Stimulated activated CD8-positive, alpha-beta memory T cell treated with anti-CD3 and anti-CD28 coated beads, Interleukin-4, amount 100 ng/mL, for 48 hours (primary cell): ENCODE measurements at regions not wholly inside any gene's neighbourhood (a gene's known extent, or its start where the extent isn't known, plus 50 kb on each side); places are given as distances from the start of the nearest gene placed in this dataset.
A peak's percentile ranks its signal among the peaks of the same experiment; 100 is the strongest.
"Not testable (repeated sequence)": the region's sequence is repeated elsewhere in the genome, so short reads cannot be mapped to it uniquely, and the experiment has no call there.

ENCODE experiments used
- DNase-seq: peaks from one replicate; pipeline ENCODE4 v3.0.0-alpha.2; 2020

DNA sequence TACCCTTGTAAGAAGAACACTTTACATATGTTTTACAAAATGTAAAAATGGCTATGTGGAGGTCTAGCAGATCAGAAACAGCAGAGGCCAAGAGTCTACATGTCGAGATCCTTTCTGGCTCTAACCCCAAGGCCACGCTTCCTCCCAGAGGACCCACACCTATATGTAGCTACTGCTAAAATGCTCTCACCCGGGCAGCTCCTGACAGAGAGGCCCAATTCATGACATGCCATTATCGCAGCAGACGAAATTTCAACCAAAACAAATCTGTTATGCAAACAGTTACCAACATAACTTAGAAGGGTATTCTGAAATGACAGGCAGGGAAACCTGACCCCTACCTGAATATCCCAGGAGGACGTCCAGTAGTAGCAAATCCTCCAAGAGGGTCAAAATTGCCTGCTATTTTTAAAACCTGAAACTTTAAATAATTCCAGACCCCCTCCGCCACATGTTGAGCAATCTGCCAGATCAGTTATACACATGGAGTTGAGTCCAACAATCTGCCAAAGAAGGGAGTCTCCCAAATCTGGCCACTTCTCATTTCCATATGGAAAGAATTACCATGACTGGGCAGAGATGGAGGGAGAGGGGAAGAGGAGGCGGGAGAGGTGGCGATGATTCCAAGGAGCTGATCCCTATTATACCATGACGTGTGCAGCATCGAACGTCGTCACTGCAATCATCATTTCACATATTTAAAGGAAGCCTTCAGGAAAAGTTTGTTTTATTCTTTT is 192.9 kb upstream of the TBL1X start:
- DNase-seq: no peak

DNA sequence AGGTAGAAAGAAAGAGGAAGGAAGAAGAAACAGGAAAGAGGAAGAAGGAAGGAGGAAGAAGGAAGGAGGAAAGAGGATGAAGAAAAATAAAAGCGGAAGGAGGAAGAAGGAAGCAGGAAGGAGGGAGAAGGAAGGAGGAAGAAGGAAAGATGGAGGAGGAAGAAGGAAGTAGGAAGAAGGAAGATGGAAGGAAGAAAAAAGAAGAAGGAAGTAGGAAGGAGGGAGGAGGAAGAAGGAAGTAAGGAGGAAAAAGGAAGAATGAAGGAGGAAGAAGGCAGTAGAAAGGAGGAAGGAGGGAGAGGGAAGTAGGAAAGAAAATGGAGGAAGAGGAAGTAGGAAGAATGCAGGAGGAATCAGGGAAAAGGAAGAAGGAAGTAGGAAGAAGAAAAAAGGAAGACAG is 191.1 kb upstream of the TBL1X start:
- DNase-seq: no peak

DNA sequence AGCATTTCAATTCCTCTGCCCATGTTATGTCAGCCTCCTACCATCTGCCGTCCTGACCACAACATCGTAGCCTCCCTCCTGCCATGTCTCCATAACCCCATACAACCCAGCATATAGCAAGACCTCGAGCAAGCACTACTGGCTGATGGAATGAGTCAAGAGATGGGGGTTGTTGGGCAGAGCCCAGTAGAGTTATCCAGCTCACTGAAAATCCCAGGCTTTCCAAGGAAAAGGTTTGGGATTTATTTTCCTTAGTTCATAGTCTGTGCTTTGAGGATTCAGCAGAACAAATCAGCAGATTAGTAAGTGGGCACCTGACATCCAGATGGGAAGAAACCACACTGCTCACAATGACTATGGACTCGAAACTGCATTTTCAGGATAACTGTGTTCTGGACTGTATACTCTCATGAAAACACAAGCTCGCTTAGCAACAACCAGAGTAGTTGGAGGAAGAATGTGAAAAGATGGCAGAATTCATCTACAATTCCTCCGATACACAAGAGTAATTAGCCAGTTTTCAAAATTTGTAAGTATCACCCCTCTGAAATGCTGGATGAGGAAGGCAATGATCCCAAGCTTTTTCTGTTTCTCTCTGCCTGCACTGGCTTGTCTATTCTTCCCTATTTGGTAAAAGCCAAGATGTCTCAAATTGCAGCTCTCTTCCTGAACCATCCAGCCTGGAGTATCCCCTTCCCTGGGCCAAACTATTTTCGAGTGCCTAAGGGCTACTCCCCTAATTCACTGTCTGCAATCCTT is 186.2 kb upstream of the TBL1X start:
- DNase-seq: no peak

DNA sequence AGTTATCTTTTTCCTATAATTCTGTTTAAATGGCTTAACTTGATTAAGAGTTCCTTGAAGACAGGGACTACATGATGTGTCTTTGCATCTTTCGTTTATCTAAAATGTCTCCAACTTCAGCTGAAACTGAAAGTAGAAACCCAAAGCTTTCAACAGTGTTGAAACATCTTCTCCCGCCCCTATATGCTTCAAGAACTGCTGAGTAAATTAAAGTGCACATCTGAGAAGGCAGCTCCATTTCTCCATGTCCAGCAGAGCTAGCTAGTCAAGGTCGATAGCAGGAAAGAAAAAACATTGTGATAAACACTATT is 185.7 kb upstream of the TBL1X start:
- DNase-seq: no peak

DNA sequence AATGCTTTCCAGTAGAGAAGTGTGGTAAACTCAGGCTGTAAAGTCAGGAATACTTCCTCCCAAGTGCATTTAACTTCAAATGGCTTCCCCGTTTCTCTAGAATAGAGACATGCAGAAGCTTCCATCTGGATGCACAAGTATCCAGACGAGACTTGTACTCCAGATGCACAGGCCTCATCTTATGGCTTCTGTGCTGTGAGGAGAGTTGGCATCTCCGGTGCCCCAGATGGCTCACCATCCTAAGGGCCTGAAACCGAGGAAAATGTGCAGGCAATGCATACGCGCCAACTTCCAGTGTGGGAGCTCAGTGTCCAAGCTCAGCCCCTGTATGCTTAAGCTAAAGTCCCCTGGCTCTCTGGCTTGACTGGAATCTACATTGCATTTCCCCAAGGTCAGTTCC is 184.0 kb upstream of the TBL1X start:
- DNase-seq: no peak

DNA sequence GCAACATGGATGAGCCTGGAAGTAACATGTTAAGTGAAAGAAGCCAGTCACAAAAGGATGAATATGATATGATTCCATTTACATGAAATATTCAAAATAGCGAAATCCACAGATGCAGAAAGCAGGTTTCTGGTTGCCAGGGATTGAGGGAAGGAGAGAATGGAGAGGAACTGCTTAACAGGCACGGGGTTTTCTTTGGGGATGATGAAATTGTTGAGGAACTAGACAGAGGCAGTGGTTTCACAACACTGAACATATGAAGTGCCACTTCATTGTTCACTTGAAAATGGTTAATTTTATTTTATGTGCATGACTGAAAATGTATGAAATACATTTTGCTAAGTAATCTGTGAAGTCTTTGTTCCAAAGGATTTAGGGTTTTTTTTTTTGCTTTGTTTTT is 182.5 kb upstream of the TBL1X start:
- DNase-seq: no peak

DNA sequence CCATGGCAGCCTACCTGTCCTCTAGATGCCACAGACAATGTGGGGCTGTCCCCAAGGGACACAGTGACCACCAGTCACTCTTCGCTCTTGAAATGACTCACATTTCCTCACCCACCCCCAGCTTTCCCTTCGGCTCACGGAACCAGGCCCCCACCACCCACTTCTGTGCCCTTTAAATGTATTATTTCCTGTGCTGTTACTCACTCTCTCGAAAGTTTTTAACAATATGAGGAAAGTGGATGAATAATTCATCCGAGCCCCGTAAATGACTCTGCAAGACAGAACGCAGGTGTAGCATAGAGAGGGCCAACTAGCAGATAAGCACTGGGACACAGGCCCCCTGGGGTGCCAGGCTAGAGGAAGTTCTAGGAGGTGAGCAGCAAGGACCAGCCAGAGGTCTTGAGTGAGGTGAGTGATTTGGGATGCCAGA is 179.5 kb upstream of the TBL1X start:
- peak; percentile 63 for DNase-seq

DNA sequence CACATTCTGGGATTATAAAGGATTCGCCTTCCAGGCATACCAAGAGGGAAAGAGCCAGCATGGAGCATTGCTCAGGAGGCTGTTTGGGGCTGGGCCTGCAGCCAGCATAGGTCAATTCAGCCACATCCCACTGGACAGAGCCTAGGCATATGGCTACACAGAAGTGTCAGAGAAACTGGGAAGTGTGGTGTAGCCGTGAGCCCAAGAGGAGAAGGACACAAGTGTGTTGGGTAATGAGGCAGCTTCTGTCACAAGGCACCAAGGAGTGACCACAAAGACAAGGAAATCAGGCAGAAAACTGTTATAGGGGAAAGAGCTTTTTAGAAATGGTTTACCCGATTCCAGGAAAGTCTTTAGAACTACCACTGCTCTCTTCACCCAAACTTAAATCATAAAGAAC is 178.6 kb upstream of the TBL1X start:
- no peak for DNase-seq

DNA sequence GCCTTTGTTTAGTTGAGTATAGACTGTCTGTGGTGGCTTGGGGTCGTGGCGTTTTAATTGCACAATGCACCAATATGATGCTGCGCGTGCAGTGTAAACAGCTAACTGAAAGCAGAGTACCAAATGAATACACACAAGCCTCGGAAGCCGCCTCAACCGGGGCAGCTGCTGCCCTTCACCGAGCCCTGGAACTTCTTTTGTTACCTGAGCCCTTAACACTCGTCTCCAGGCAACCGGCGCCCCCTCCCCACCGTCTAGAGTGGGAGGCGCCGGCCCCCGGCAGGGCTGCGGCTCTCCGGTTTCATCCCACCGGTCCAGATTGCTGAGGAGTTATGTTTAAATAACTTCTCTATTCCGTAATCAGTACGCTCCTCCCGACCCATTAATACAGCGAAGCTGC is 173.2 kb upstream of the TBL1X start:
- DNase-seq: no peak

DNA sequence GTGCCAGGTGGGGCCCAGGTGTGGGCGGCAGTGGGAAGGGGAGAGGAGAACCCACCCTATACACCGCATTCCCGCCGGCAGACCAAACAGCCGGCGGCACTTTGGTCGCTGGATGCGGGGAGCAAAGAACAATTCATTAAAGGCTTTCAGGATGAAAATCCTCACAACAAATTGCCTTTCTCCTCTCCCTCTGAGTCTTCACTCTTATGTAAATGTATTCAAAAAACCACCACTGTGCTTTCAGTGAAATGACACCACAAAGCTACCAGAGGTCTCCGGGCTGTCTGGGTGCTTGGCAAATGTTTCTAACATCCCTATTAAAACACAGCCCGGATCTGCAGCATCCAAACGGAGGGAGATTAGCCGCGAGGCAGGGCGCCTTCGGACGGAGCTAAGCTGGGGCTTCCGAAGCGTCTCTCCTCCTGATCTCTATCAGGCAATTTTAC is 171.8 kb upstream of the TBL1X start:
- no peak for DNase-seq

DNA sequence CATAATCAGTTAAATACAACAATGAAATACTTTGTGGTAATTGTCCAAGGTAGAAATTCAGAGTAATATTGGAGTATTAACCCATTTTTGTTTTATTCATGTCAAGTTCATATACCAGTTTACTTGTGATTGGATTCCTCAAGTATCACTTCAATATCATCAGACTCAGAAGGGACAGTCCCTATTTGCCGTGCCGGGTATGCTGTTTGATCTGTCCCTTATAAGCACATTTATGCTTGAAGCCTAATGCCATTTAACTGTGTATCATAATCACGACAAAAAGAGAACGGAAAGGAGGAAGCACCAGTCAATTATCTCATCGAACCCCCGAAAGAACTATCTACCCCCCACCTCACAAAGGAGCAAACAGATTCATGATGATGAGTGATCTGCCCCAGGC is 171.0 kb upstream of the TBL1X start:
- no peak for DNase-seq

DNA sequence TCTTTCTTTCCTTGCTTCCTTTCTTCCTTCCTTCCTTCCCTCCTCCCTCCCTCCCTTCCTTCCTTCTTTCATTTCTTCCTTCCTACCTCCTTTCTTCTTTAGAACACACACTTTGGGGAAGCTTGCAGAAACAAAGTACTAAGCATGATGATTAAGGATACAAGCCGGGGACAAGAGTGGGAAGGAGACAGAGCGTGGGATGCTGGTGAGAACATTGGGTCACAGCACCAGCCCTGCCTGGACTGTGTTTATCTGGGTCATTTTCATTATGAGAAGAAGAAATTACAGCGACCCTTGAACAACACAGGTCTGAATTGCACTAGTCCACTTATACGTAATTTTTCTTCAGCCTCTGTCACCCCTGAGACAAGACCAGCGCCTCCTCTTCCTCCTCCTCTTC is 169.3 kb upstream of the TBL1X start:
- DNase-seq: no peak

DNA sequence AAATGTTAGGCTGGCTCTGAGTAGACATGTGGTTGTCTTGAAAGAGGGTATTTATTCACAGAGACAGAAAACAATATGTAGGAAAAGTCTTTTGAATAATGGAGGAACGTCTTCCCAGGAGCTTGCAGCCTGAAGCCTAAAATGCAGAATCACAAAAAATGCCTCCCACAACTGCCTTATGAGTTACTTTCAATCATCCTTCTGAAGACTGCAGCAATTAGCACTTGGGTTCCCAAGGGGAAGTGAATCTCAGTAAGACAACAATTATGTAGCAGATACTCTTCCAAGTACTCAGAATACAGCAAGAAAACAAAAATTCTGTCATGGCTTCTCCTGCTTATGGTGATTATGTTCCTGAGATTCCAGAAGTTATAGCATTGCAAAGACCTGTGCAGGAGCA is 166.6 kb upstream of the TBL1X start:
- no peak for DNase-seq

DNA sequence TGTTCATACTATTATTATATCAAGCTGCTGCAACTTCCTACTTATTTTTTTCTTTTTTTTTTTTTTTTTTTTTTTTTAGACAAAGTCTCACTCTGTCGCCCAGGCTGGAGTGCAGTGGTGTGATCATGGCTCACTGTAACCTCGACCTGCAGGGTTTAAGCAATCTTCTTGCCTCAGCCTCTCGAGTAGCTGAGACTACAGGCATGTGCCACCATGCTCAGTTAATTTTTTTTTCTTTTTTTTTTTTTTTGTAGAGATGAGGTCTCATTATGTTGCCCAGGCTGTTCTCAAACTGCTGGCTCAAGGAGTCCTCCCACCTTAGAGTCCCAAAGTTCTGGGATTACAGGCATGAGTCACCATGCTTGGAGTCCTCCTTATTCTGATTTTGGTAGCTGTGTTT is 165.2 kb upstream of the TBL1X start:
- not testable (repeated sequence) for DNase-seq

DNA sequence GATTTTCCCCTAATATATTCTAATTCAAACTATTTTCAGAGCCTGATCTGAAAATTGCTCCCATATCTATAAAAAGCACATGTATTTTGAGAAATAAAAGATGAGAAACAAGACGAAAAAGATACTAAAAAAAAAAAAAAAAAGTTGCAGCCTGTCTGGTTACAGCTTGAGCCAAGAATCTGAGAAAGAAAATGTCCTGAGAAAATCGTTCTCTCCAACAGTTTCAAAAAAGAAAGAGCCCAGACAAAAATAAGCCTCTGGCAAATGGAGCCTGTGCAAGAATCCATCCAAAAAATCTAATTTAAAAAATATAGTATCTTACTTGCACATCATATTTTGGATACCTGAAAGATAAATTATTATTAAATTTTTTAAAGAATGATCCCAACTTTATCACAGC is 163.0 kb upstream of the TBL1X start:
- DNase-seq: no peak

DNA sequence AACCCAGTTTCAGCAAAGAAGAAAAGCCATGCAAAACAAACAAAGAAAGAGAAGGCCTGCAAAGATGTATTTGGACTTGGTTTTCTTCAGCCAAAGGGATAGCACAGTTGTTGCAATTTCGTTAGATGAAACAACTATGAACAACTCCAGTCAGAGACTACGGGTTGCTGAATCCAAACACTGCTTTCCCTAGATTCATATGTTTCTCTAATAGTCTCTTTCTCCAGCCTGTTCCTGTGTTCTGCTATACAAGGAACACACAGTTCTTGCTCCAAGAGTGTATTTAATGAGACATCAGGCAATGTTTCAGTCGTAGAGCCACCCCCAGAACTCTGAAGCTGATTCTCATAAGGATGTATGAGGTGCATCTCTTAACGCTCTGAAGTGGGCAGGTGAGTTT is 162.5 kb upstream of the TBL1X start:
- DNase-seq: no peak

DNA sequence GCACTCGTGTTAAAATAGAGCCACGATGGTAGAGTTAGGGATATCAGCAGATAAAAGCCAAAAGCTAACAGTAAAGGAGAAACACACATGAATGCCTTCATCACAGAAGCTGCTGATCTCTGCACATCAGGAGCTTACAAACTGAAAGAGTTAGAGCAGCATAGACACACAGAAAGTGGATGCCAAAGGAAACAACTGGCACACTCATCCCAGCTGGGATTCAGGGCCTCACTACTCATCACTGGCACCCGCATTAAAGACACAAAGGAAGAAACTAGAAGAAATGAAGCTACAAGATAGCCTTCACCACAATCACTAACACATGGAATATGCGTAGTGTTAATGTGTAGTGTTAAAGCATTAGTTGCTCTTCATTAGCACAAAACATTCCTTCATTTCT is 156.4 kb upstream of the TBL1X start:
- DNase-seq: no peak

DNA sequence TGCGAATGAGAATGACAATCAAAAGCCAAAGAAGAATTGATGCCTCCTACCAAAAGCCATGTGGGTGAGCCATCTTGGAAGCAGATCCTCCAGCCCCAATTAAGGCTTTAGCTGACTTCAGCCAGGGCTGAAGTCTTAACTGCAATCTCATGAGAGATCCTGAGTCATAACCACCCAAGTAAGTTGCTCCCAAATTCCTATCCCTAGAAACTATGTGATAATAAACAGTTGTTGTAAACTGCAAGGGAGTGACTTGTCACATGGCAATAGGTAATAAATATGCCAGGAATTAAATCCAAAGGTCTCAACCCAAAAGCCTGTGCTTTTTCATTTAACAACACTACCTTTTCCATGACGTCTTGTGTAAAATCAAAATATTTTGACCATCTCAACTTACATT is 154.2 kb upstream of the TBL1X start:
- DNase-seq: no peak

DNA sequence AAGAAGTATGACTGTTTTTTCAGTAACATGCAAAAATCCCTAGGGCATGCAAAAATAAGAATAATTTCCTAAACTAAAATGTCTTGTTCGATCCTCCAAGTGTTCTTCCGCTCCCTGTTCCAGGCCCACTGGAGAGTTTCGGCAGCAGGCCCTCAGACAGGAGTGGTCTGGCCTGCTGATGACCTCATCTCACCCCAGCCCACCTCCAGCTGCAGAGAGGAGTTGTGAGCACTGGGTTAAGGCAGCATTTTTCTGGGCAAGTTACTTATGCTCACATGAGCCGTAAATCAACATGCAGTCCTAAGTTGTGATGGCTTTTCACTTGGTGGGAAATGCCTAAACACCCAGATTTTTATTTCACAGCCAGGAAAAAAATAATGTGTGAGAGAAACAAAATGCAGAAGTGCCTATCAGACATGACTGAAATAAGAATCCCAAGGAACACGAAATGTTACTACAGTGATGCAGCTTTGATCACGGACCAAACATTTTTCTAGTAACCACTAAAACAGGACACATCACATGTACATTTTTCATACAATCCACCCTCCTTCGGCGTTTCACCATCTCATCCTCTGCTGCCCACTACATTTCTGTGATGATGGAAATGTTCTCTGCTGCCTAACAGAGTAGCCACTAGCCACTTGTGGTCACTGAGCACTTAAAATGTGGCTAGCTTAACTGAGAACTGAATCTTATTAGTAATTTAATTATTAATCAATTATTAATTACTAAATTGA is 153.3 kb upstream of the TBL1X start:
- no peak for DNase-seq

DNA sequence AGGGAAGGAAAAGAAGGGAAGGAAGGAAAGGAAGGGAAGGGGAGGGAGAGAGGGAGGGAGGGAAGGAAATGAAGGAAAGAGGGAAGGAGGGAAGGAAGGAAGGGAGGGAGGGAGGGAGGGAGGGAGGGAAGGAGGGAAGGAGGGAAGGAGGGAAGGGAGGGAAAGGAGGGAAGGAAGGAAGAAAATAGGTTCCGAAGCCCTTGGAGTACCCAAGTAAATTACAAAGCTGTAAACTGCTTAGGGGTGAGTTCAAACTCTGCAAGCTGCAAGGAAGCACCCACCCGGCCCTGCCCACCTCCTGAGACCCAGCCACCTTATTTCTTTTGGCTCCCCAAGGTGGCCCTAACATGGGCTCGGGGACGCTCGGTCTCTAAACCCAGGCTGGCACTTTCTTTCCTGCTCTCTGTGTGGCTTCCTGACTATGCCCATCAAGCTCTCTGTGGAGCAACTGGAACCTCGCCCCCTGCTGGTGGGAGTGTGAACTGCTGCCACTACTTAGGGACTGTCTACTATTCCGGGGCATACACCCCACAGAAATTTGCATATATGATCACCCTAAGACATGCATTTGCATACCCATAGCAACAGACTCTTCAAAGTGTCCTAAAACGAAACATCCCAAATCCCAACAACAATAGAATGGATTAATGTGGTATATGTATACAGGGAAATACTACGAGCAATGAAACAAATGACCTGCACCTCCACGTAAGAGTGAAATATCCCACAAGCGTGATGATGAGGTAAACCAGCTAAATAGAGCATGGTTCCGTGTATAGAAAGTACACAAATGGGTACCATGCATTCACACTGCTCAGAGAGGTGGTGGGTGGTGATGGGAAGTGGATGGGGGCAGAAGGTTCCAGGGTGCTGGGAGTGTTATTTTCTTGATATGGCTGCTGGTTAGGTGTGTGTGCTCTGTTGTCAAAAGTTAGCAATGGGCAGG is 151.7 kb upstream of the TBL1X start:
- DNase-seq: peak; percentile 88

DNA sequence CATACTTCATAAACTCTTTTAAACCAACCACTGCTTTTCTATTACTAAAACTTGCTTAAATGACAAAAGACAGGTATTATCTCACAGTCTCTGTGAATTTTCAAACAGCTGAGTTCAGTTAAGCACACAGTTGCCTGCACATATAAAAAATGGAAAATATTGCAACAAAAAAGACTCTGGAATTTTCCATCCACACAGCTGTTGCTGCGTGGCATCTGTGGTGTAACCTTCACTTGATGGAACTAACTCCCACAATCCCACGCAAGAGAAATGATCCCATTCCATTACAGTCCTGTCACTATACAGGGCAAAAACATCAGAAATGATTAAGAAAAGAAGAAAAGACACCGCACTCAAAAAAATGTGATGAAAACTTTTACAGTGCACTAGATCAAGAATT is 149.8 kb upstream of the TBL1X start:
- DNase-seq: no peak

DNA sequence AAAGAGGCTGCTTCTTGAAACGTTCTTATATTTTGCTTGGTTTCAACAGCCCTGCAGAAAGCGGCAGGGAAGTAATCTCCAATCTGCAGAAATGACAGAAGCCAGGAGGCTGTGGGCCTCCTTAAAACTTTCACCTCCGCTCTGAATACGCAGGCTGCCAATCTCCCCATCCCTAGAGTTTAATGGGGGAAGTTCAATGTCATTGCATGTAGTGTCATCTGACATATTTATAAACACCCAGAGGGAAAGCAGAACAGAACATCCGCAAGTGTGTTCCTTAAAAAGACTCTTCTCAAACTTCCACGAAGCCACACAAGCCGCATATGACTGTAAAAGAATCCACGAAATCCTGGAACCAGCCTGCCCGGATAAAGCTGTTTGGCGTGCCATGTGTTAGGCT is 148.8 kb upstream of the TBL1X start:
- DNase-seq: no peak

DNA sequence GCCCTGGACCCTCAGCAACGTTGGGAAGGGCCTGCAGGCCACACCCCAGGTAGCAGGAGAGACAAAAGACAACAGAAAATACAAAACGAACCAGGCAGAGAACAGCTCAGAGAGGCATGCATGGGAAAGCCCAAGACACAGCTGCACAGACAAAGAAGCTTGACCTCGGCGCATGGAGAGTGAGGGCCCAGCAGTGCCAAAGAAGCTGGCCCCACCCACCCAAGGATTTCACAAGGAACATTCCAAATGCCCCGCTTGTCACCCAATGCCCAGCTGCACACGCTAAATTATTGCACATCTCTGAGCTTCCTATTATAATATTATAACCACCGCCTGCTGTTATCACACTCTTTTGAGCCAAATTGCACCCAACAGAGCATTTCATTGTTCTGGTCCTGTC is 147.7 kb upstream of the TBL1X start:
- DNase-seq: no peak
